ENCODE measurements at regions not wholly inside any gene's neighbourhood (a gene's known extent, or its start where the extent isn't known, plus 50 kb on each side); places are given as distances from the start of the nearest gene placed in this dataset.
A peak's percentile ranks its signal among the peaks of the same experiment; 100 is the strongest.

GRCh38 chr13:83333614-83334388 is 548.5 kb downstream of the SLITRK1 start:
- no peak for DNase-seq (ENCODE audit: low spot score)

DNA sequence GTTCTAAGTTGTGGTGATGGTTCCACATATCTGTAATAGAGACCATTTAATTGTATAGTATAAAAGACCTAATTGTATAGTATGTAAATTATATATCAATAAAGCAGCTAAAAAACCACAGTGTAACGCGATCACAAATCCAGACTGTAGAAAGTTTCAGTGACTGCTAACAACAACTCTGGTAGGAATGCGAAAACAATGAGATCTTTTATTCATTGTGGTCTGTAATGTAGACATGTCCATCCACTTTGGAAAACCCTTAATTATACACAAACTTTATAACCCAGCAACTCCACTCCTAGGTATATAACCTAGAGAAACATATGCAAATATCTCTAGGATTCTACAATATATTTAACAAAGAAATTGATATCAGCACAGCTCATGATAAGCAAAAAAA is 549.5 kb downstream of the SLITRK1 start:
- no peak for DNase-seq (ENCODE audit: low spot score)

GRCh38 chr13:83327091-83327490 is 555.2 kb downstream of the SLITRK1 start:
- DNase-seq (ENCODE audit: low spot score) = peak; percentile 7

- no peak for DNase-seq (ENCODE audit: low spot score)
These were observed 557.0 kb downstream of the SLITRK1 start for GRCh38 chr13:83325125-83325853.

- no peak for DNase-seq (ENCODE audit: low spot score)
These were observed 570.2 kb downstream of the SLITRK1 start for GRCh38 chr13:83311886-83312577.

GRCh38 chr13:83298617-83299016 is 583.7 kb downstream of the SLITRK1 start:
- DNase-seq (ENCODE audit: low spot score) = no peak

- DNase-seq (ENCODE audit: low spot score) = no peak
These were observed 584.5 kb downstream of the SLITRK1 start for GRCh38 chr13:83297586-83298290.

DNA sequence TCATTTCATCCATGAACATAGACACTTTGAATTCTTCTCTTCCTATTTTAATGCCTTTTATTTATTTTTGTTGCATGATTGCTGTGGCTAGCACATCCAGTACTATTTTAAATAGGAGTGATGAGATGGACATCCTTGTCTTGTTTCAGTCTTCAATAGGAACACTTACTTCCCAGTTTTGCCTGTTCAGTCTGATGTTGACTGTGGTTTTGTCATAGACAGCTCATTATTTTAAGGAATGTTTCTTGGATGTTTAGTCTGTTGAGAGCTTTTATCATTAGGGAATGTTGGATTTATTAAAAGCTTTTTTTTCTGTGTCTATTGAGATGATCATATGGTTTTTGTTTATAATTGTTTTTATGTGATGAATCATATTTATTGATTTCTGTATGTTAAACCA is 586.6 kb downstream of the SLITRK1 start:
- DNase-seq (ENCODE audit: low spot score) = no peak

DNA sequence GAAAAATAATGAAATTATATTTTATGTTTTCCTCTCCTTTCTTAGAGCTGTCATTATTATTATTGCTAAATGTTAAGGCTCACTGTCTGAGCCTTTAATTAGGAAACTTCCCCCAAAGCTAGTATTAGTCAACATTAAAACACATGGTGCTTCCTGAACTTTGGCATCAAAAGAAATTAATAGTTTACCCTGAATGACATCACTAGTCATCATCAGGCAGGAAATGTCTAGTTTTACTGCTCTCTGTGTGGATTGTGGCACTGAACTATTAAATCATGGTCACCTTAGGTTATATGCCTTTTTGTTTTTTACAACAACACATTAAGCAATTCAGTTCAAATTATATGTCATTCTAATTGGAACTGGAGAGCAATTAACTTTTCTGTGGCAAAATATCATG is 595.5 kb downstream of the SLITRK1 start:
- no peak for DNase-seq (ENCODE audit: low spot score)

DNA sequence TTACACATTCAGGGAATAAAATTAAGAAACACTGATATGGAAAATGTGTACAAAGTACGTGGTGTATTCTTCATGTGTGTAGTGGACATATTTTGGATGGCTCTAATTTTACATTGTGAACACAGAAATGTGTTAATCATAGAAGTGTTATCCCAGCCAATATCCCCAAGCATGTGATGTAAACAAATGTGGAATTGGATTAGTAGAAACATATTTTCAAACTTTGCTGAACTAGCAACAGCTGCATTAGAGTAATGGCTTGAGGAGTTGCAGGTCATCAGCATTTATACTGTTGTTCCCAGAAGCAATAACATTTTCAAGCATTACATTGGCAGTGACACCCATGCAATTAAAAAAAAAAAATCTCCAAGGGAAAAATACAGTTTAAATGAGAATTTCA is 600.6 kb downstream of the SLITRK1 start:
- no peak for DNase-seq (ENCODE audit: low spot score)

DNA sequence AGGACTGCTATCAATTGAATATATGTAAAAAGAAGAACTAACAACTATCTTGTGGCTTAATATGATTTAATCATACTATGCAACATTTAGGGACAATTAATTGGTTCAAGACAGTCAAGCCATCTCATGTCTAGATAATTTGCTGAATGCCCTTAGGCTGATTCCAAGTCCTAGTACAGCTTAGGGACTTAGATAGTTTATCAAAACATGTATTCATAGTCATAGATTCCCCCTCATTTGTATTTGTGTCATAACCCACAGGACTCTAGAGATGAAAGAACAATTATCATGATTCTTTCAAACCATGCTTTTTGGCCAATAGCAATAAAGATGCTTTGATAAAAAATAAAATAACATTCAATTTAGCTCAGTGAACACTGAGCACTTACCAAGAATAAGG is 607.6 kb downstream of the SLITRK1 start:
- no peak for DNase-seq (ENCODE audit: low spot score)

GRCh38 chr13:83272652-83273240 is 609.5 kb downstream of the SLITRK1 start:
- DNase-seq (ENCODE audit: low spot score) = no peak

- no peak for DNase-seq (ENCODE audit: low spot score)
These were observed 610.2 kb downstream of the SLITRK1 start for GRCh38 chr13:83272076-83272475.

GRCh38 chr13:83265279-83265678 is 617.0 kb downstream of the SLITRK1 start:
- DNase-seq (ENCODE audit: low spot score) = no peak

DNA sequence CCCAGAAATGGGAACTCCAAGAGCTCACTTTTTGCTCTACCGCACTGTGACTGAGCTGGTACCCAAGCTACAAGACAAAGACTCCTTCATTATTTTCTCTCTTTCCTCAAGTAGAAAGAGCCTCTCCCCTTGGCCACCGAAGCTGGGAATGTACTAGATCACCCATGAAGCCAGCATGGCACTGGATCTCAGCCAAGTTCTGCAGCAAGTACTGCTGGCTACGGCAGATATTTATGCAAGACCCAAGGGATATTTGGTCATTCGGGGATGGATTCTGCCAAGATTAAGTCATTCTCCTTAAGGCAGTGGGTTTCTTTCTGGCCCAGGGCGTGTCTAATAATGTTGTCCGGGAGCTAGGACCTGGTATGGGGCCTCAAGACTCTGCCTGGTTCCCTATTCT is 633.5 kb downstream of the SLITRK1 start:
- DNase-seq (ENCODE audit: low spot score) = peak; percentile 2

DNA sequence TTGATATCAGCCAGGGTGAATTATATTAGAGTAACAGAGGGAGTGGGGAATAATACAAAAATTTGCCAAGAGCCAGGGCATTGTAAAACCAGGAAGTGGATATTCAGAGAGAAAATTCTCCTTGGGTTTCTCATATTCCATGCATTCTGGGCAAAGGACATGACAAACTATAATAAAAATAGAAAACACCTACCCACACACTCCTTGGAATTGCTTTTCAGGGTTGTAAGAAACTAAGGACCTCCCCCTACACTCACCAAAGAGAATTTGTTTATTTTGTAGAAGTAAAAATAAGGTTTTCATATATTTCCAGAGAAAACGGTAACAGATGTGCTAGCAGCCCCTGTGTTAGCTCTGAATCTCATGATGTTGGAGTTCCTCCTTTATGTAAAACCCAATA is 649.6 kb downstream of the SLITRK1 start:
- no peak for DNase-seq (ENCODE audit: low spot score)

DNA sequence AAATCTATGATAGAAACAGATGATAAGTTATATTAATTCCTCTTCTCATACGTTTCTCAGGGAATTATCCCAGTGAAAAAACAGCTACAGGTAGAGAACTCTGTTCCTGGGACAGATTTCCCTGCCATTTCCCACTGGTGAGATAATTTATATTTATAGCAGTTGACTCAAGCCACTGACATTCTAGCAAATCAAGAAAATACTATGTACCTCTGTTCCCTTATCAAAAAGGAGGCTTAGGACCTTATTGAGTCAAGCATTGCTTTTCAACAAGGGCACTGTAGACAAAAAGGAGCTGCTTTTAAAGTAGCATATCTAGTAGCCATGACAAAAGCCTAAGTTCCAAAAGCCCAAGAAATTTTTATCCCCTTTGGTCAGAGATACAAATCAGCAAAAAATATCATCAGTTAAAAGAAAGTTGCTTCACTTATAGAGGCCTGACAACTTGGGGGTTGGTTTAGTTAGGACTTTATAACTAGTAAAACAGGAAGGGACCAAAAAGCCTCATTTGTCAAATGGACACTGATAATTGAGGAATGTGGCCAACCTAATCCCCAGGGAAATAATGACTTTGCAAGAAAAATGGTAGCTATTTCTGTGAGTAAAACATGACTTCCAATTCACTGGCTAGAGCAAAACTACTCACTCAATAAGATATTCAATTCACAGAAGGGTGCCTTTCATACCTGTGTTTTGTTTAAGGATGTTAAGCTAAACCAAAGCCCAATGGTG is 652.5 kb downstream of the SLITRK1 start:
- no peak for DNase-seq (ENCODE audit: low spot score)

DNA sequence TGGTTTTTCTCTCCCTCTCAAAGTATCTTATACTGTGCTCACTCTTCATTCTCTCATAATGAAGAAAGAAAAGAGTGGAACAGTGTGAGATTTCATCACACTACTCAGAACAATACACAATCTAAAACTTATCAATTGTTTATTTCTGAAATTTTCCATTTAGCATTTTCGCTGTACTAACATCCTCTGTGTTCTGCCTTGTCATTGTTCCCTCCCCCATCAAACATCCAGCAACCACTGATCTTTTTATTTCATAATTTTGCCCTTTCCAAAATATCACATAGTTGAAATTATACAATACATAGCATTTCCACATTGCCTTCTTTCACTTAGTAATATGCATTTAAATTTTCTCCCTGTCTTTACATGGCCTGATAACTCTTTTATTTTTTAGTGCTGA is 658.7 kb downstream of the SLITRK1 start:
- DNase-seq (ENCODE audit: low spot score) = no peak

GRCh38 chr13:83221813-83222241 is 660.4 kb downstream of the SLITRK1 start:
- peak; percentile 41 for DNase-seq (ENCODE audit: low spot score)

DNA sequence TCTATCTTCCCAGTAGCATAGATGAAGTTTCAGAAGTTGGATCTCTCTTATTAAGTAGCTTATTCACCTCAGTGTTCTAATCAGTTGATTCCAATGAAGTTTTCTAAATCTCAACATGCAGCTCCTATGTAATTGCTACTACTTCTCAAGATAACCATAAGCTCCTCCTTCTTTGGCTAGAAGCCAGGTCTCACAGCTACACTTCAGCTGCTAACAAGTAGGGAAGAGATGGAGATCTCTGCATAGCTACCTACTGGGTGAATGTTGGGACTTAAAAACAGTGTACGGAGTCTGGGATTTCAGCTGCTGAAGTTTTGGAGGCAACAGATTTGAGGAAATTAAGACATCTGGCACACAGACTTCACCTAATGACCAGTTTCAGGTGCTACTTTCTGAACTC is 661.0 kb downstream of the SLITRK1 start:
- peak; percentile 29 for DNase-seq (ENCODE audit: low spot score)

DNA sequence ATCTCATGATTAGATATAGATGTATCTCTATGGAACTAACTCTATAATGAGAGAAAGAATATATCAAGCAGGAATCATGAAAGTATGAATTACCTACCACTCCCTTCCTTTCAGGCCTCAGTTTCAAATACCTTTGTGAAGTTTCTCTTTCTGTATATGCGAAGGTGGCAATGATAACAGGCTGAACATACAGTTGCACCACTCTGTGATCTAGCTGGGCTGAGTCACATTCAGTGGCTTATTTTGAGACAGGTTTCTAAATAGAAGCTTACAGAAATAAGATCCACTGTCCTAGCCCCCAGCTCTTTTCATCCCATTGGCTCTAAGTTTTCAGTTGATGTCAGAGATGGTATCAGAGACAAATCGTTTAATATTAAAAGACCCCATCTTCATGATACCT is 662.0 kb downstream of the SLITRK1 start:
- no peak for DNase-seq (ENCODE audit: low spot score)

All from H4 (cell line).